ENCODE measurements at regions not wholly inside any gene's neighbourhood (a gene's known extent, or its start where the extent isn't known, plus 50 kb on each side); places are given as distances from the start of the nearest gene placed in this dataset.

- Histone ChIP-seq H4K8ac (replicated peaks; ENCODE audit: insufficient read length, low read depth, low read length) (no peak overlapping the region), H3K9ac (ENCODE audit: extremely low read depth, insufficient read length, low read length) (no peak overlapping the region), H3K27me3 (ENCODE audit: insufficient read depth, low read length) (no peaks in the 10 kb centered on the region), H3K18ac (ENCODE audit: insufficient read length, low read depth, low read length) (no peak overlapping the region), H3K14ac (ENCODE audit: insufficient read depth, low read length) (no peak overlapping the region), H3T11ph (ENCODE audit: low read length) (no peak overlapping the region), H3K79me1 (ENCODE audit: insufficient read depth, low read depth, low read length, poor library complexity, severe bottlenecking) (no peaks in the 10 kb centered on the region), H3K4me1 (ENCODE audit: insufficient read depth, low read length) (peaks cover 3% of the 10 kb centered on the region; the same call in 1 of the 2 replicates), H3K23me2 (ENCODE audit: insufficient read length, low read depth, low read length, poor library complexity, severe bottlenecking) (no peaks in the 10 kb centered on the region), H3K79me2 (ENCODE audit: insufficient read depth, low read length) (no peaks in the 10 kb centered on the region), H2BK5ac (ENCODE audit: insufficient read length, low read length) (no peak overlapping the region), H3K9me3 (ENCODE audit: control insufficient read depth, low read depth, low read length) (no peaks in the 10 kb centered on the region), H2BK20ac (ENCODE audit: low read depth, low read length, poor library complexity, severe bottlenecking) (no peak overlapping the region), H4K5ac (ENCODE audit: insufficient read length, low read depth, low read length) (no peak overlapping the region), H2BK15ac (ENCODE audit: low read depth, low read length) (no peak overlapping the region), H2BK12ac (ENCODE audit: insufficient read length, low read depth, low read length) (no peak overlapping the region), H4K20me1 (ENCODE audit: control insufficient read depth, insufficient read depth, insufficient read length) (no peaks in the 10 kb centered on the region), H3K4me2 (ENCODE audit: insufficient read depth, insufficient read length, low read length) (no peak overlapping the region), H3K23ac (ENCODE audit: insufficient read length, low read depth, low read length) (no peak overlapping the region), H3K56ac (ENCODE audit: insufficient read length, low read depth, low read length) (no peak overlapping the region), H4K91ac (ENCODE audit: insufficient read length, low read depth, low read length) (no peak overlapping the region), H2AFZ (ENCODE audit: low read length) (no peak overlapping the region), H3K27ac (ENCODE audit: insufficient read length, low read depth, low read length) (no peak overlapping the region), H3K4ac (ENCODE audit: low read depth, low read length) (no peak overlapping the region), H2BK120ac (ENCODE audit: low read depth, low read length, poor library complexity, severe bottlenecking) (no peak overlapping the region), H2AK5ac (ENCODE audit: insufficient read length, low read length) (no peak overlapping the region)
- Mint-ChIP-seq H3K27me3 (ENCODE audit: low read depth) (no peaks in the 10 kb centered on the region), H3K27ac (no peak overlapping the region), H3K4me1 (peaks cover 18 to 19% of the 10 kb centered on the region in 2 experiments), H3K9me3 (no peaks in the 10 kb centered on the region), H3K4me3 (no peak overlapping the region), H3K36me3 (ENCODE audit: insufficient read depth in 1 of 3, low read depth in 3 of 3) (no peaks in the 10 kb centered on the region)
- no CpG with 5 or more reads among the region's 2 CpGs for WGBS (ENCODE audit: extremely low coverage, insufficient read length, low lambda C conversion rate)
- peak; percentile 42 for DNase-seq
- peak; percentile 23; the same call in 2 of the 3 replicates for TF ChIP-seq CTCF (conservative IDR thresholded peaks at IDR 0.05)
Observed at GRCh38 chr6:122154912-122155575, 244.4 kb upstream of the HSF2 start.

All from H9 (cell line).